Ectodermal cell (in vitro differentiated cells): ENCODE measurements at regions not wholly inside any gene's neighbourhood (a gene's known extent, or its start where the extent isn't known, plus 50 kb on each side); places are given as distances from the start of the nearest gene placed in this dataset.

Source experiments
- H3K27ac ChIP-seq: 2 replicates; pipeline ENCODE4 v1.7.0; 2013; ENCODE audit warnings: mild to moderate bottlenecking, low read depth, low read length; ENCODE audit not compliant: insufficient read depth, poor library complexity, severe bottlenecking
- H3K27me3 ChIP-seq: 2 replicates; pipeline ENCODE4 v1.7.0; 2013; ENCODE audit warnings: mild to moderate bottlenecking, low read length; ENCODE audit not compliant: insufficient read depth, control insufficient read depth, poor library complexity, severe bottlenecking
- H3K36me3 ChIP-seq: one replicate; pipeline ENCODE4 v1.7.0; 2013; ENCODE audit warnings: low read length; ENCODE audit not compliant: control insufficient read depth, insufficient read depth
- H3K4me1 ChIP-seq: one replicate; pipeline ENCODE4 v1.7.0; 2013; ENCODE audit warnings: low read length; ENCODE audit not compliant: control insufficient read depth, insufficient read depth
- H3K4me3 ChIP-seq: 2 replicates; pipeline ENCODE4 v1.7.0; 2013; ENCODE audit warnings: low read depth, low read length, control low read depth; ENCODE audit not compliant: insufficient read depth
- H3K9me3 ChIP-seq: 2 replicates; pipeline ENCODE4 v1.7.0; 2013; ENCODE audit warnings: mild to moderate bottlenecking, low read length, moderate library complexity; ENCODE audit not compliant: control insufficient read depth
- WGBS, 2 experiments: methylation state at CpG; one replicate each; pipeline ENCODE4 v1.1.7; 2013; ENCODE audit warnings: missing lambda C conversion rate in 2 of 2; 5-methylcytosine and 5-hydroxymethylcytosine counted together

DNA sequence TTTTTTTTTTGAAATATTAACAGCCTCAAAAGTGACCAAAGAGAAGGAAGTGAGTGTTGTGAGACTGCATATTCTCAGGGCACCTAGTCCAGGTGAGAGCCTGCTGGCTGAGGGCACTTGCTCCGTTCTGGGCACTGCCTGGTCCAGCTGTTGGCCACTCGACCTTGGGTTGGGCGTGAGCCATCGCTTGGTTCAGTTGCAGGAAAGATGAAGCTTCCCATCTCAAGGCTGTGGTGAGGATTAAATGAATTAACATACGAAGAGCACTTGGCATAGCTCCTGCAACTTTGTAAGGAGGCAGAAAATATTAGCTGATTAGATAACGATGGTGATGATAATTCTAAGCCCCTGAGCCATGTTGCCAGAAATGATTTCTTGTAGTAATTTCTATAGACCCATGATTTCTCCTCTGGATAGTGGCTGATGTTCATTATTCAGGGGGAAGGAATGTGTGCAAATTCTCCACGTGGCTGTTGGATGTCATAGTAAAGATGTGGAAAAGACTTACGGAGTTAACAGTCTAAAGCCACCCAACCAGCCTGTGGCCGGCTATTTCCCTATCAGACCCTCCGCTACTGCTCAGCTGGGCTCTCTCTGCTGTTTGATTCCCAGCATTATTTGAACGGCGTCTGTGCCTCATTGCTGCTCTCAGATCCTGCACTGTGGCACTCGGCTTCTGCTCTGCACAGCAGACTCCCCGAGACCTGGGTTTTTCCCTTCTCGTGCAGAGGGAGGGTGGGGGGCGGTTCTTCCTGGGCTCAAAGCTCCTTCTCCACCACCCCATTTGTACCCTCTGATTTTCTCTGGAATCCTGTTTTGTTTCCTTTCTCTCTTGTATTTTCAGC is 221.1 kb downstream of the GALR1 start:
- Histone ChIP-seq H3K9me3 (no peaks in the 10 kb centered on the region), H3K36me3 (no peaks in the 10 kb centered on the region), H3K4me1 (peaks cover 4% of the 10 kb centered on the region), H3K27me3 (no peaks in the 10 kb centered on the region), H3K4me3 (no peak overlapping the region), H3K27ac (no peak overlapping the region)
- WGBS, 2 experiments = 81 to 85% methylated on average over 16 of the region's 16 CpGs

DNA sequence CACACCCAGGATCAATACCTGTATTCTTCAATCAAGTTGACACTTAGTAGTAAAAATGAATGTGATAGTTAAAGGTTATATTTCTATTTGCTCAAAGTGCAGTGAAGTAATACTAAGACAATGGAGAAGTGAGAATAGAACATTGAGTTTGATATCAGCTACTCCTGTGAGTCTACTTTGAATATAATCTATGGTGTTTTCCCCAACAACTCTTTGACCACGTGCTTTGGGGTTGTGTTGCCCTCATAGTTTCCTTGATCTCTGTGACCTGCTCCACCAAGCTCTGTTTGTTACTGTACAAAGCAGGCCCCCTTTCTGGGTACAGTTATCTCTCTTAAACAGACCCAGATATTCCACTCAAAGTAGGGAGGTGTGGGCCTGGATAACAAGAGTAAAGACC is 222.9 kb downstream of the GALR1 start:
- no peak overlapping the region for H3K27ac ChIP-seq
- no peak overlapping the region for H3K4me3 ChIP-seq
- WGBS, 2 experiments = 89 to 92% methylated on average over 1 of the region's 1 CpG
- H3K9me3 ChIP-seq = no peaks in the 10 kb centered on the region
- H3K27me3 ChIP-seq = no peaks in the 10 kb centered on the region
- H3K4me1 ChIP-seq = peaks cover 4% of the 10 kb centered on the region
- H3K36me3 ChIP-seq = no peaks in the 10 kb centered on the region

DNA sequence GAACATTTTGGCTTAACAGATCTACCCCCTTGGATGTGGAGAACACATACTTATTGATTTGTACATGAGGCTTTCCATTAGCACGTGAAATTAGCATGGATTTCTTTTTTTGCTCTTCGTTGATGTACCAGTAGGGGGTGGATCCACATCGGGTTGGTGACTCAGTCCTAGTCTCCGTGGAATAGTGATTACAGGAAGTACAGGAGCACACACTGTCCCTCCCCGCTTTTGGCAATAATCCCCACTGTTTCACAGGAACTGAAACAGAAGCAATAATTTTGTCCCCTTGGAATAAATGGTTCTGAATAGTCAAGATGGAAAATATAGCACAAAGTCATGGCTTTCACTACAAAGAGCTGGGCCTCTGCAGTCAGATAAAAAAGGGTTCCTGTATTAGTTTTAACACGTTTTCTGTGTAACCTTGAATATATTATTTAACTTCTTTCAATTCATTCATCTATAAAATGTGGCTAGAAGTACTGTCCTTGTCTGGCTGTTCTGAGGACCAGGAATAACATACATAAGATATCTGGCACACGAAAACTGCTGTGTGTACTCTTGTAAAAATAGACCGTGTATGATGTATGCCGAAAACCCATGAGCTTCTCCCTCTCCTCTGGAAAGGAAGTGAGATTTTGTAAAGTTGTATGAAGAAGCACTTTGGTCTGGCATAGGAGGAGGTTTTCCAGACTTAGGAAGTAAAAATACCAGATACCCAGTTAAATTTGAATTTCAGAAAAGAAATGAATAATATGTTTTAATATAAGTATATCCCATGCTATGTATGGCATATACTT is 229.2 kb downstream of the GALR1 start:
- Histone ChIP-seq H3K27me3 (no peaks in the 10 kb centered on the region), H3K36me3 (no peaks in the 10 kb centered on the region), H3K27ac (no peak overlapping the region), H3K9me3 (no peaks in the 10 kb centered on the region), H3K4me1 (no peaks in the 10 kb centered on the region), H3K4me3 (no peak overlapping the region)
- WGBS, 2 experiments = 64 to 69% methylated on average over 8 of the region's 9 CpGs

DNA sequence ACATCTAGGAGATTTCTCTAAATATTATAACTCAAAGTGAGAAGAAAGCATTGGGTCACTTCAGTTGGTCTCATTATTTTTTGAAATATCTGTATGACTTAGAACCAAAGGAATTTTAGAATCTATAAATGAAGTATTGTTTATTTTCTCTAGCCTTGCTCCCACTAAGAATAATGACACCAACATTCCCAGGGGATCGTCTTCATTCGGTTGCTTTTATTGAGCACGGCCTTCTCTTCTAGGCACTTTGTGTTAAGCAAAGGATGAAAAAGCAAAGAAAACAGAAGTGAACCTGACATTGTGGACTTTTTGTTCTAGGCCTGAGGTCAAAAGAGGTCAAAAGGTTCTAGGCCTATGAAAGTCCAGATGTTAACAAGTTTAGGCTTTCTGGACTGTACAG is 231.9 kb downstream of the GALR1 start:
- no peaks in the 10 kb centered on the region for H3K36me3 ChIP-seq
- 96 to 98% methylated on average over 3 of the region's 3 CpGs for WGBS, 2 experiments
- no peaks in the 10 kb centered on the region for H3K27me3 ChIP-seq
- H3K27ac ChIP-seq = no peak overlapping the region
- H3K9me3 ChIP-seq = no peaks in the 10 kb centered on the region
- no peaks in the 10 kb centered on the region for H3K4me1 ChIP-seq
- H3K4me3 ChIP-seq = no peak overlapping the region

DNA sequence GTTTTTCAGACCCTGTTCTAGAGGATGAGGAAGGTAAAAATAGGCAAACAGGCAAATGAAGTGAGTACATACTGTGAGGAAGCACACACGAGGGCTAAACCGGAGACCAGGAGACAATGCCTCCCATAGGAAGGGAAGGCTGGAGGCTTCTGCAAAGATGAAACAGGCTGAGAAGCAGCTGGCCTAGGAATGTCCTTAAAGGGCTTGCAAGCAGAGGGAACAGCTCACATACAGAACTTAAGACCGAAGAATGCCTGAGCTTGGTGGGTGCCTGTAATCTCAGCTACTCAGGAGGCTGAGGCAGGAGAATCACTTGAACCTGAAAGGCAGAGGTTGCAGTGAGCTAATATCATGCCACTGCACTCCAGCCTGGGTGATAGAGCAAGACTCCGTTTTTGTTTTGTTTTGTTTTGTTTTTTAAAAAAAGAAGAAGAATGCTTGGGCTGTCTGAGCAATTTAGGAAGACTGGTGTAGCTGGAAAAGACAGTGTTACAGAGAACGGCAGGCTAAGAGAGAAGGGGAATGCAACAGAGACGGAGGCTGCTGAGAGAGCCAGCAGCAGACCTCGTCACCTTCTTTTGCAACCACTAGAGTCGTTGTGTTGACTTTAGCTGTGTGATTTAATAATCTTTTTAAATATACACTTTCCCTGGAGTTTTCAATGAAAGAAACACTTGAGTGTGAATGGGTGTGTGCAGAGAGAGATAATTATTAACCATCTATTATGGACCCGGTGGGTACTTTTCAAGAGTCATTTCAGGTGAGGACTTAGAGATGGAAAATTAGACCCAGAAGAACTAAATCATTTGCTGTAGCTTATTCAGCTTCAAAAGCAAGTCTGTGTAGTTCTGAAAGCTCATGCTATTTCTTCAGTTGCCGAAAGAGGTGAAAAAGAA is 232.8 kb downstream of the GALR1 start:
- no peaks in the 10 kb centered on the region for H3K36me3 ChIP-seq
- H3K27ac ChIP-seq = no peak overlapping the region
- H3K9me3 ChIP-seq = no peaks in the 10 kb centered on the region
- WGBS, 2 experiments = 79 to 84% methylated on average over 7 to 8 of the region's 10 CpGs
- no peak overlapping the region for H3K4me3 ChIP-seq
- no peaks in the 10 kb centered on the region for H3K4me1 ChIP-seq
- H3K27me3 ChIP-seq = no peaks in the 10 kb centered on the region

DNA sequence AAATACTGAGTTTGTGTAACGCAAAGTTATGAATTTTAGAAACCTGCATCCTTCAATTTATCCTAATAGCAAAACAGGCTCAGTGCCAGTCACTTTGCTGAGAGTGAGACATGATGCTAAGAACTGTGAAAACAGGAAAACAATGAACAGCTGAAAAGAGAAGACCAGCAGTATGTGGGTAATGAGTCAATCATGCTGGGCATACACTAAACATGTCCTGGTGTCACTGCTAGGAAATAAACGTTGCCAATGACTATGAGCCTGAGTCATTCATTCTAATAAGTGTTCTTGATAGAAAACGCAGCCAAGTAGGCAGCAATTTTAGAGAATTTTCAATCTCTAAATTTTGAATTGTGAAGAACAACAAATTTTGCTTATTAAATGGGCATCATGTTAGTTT is 237.3 kb downstream of the GALR1 start:
- 88 to 90% methylated on average over 2 to 3 of the region's 3 CpGs for WGBS, 2 experiments
- Histone ChIP-seq H3K36me3 (no peaks in the 10 kb centered on the region), H3K9me3 (no peaks in the 10 kb centered on the region), H3K27me3 (no peaks in the 10 kb centered on the region), H3K4me1 (no peaks in the 10 kb centered on the region), H3K27ac (no peak overlapping the region), H3K4me3 (no peak overlapping the region)

DNA sequence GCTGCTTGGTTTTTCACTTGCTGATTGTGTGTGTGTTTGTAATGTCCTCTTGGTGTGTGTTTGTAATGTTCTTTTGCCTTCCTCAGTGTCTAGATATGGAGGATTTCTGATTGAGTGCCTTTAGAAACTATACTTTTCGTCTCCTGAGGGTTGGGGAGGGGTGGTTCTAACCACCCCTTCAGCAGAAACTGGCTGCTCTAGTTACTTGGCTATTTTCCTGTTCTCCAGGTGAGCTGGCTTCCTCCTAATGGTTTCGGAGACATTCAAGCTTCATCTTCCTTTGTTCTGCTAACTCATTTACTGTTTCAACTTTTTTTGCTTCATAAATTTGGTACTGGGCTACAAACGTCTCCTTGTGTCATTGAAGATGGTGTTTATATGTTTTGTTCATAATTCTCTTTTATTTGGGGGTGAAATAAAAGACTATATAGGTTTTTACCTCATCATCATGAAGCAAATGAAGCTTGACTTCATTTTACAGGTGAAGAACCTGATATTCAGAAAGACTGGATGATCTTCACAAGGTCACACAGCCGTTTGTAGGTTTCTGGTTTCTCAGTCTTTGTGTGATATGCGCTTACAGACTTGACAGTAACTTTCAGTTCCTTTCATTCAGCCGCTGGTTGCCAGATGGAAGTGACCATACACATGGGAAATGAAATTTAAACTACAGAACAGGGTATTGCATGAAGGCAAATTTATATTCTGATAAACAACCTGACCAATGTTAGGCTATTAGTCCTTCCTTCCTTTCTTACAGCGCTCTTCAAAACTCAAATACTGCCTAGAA is 238.5 kb downstream of the GALR1 start:
- Histone ChIP-seq H3K27me3 (no peaks in the 10 kb centered on the region), H3K4me3 (no peak overlapping the region), H3K36me3 (no peaks in the 10 kb centered on the region), H3K9me3 (no peaks in the 10 kb centered on the region), H3K4me1 (no peaks in the 10 kb centered on the region), H3K27ac (no peak overlapping the region)
- 88 to 94% methylated on average over 6 of the region's 7 CpGs for WGBS, 2 experiments

DNA sequence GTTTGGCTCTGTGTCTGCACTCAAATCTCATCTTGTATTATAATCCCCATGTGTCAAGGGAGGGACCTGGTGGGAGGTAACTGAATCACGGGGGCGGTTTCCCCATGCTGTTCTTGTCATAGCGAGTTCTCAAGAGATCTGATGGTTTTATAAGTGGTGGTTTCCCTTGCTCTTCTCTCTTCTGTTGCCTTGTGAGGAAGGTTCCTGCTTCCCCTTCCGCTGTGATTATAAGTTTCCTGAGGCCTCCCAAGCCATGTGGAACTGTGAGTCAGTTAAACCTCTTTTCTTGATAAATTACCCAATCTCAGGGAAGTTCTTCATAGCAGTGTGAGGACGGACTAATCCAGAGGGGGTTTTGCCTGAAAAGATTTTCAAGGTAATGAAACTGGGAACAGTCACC is 245.4 kb downstream of the GALR1 start:
- 68 to 73% methylated on average over 5 of the region's 5 CpGs for WGBS, 2 experiments
- Histone ChIP-seq H3K9me3 (no peaks in the 10 kb centered on the region), H3K36me3 (no peaks in the 10 kb centered on the region), H3K27me3 (no peaks in the 10 kb centered on the region), H3K27ac (no peak overlapping the region), H3K4me3 (no peak overlapping the region), H3K4me1 (no peaks in the 10 kb centered on the region)

DNA sequence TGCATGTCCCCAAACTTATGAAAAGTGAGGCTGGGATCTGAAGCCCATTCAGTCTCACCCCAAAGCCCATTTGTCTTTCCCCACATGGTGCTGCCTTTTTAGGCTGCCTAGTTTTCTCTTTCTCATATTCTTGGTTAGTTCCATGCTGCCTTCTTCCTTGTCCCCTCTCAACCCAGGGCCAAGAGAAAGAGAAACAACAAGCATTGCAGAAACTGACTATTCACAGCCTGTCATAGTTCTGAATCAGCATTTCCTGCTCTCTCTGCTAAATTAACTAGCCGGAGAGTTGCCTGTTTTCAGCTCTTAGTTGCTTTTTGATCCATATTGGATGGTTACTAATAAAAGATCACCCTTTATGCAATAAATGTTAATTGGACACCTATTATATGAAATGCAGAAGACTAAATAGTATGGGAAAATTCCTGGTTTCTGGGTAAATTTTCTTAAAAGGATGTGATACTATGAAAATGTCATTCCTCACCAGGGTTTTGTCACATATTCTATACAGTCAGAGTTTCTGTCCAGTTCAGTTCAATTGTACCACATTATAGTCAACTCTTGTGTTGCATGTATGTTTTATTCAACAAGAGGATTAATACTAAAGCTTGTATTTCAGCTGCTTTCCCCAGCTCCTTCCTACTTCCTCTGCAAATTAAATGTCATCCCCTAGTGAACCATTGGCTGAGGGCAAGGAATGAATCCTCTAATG is 246.5 kb downstream of the GALR1 start:
- Histone ChIP-seq H3K4me1 (no peaks in the 10 kb centered on the region), H3K4me3 (no peak overlapping the region), H3K27me3 (no peaks in the 10 kb centered on the region), H3K36me3 (no peaks in the 10 kb centered on the region), H3K9me3 (no peaks in the 10 kb centered on the region), H3K27ac (no peak overlapping the region)
- WGBS, 2 experiments = 100% methylated on average over 1 of the region's 1 CpG; no CpG with 5 or more reads in 1 of the 2 experiments
